Stimulated activated naive CD4-positive, alpha-beta T cell (primary cell): ENCODE measurements at regions not wholly inside any gene's neighbourhood (a gene's known extent, or its start where the extent isn't known, plus 50 kb on each side); places are given as distances from the start of the nearest gene placed in this dataset.

Experiments used
- DNase-seq, 6 experiments: peaks; one replicate each; lab custom pipeline; 2025; lab: John Stamatoyannopoulos, UW

- no peak for DNase-seq
These were observed 200.3 kb downstream of the SLIT2 start for GRCh38 chr4:20451986-20452385.

GRCh38 chr4:20454515-20454914 is 202.8 kb downstream of the SLIT2 start:
- no peak for DNase-seq

GRCh38 chr4:20456407-20456806 is 204.7 kb downstream of the SLIT2 start:
- DNase-seq: no peak

- no peak for DNase-seq
These were observed 210.9 kb downstream of the SLIT2 start for GRCh38 chr4:20462426-20463175.

- no peak for DNase-seq
These were observed 211.4 kb downstream of the SLIT2 start for GRCh38 chr4:20463176-20463430.

- no peak for DNase-seq
These were observed 212.7 kb downstream of the SLIT2 start for GRCh38 chr4:20464381-20464780.

- no peak for DNase-seq
These were observed 222.4 kb downstream of the SLIT2 start for GRCh38 chr4:20474119-20474518.

GRCh38 chr4:20478412-20478811 is 221.8 kb upstream of the PACRGL start:
- DNase-seq: no peak

GRCh38 chr4:20480165-20480947 is 219.9 kb upstream of the PACRGL start:
- no peak for DNase-seq

- no peak for DNase-seq
These were observed 216.8 kb upstream of the PACRGL start for GRCh38 chr4:20483416-20483815.

GRCh38 chr4:20486433-20486832 is 213.8 kb upstream of the PACRGL start:
- no peak for DNase-seq

GRCh38 chr4:20487446-20487845 is 212.8 kb upstream of the PACRGL start:
- DNase-seq: no peak

- no peak for DNase-seq
These were observed 212.4 kb upstream of the PACRGL start for GRCh38 chr4:20487852-20488251.

GRCh38 chr4:20490734-20491133 is 209.5 kb upstream of the PACRGL start:
- no peak for DNase-seq

- DNase-seq: no peak
These were observed 206.4 kb upstream of the PACRGL start for GRCh38 chr4:20493761-20494353.

GRCh38 chr4:20496068-20496467 is 204.2 kb upstream of the PACRGL start:
- DNase-seq: no peak

- DNase-seq: no peak
These were observed 196.1 kb upstream of the PACRGL start for GRCh38 chr4:20504146-20504545.

- no peak for DNase-seq
These were observed 194.3 kb upstream of the PACRGL start for GRCh38 chr4:20505927-20506326.

- DNase-seq: no peak
These were observed 193.4 kb upstream of the PACRGL start for GRCh38 chr4:20506827-20507226.

GRCh38 chr4:20509315-20509714 is 190.9 kb upstream of the PACRGL start:
- no peak for DNase-seq

GRCh38 chr4:20512033-20512792 is 188.0 kb upstream of the PACRGL start:
- DNase-seq: no peak

- no peak for DNase-seq
These were observed 187.3 kb upstream of the PACRGL start for GRCh38 chr4:20512985-20513384.

- DNase-seq: no peak
These were observed 179.4 kb upstream of the PACRGL start for GRCh38 chr4:20520901-20521300.
